OCI-LY7 (cell line): ENCODE measurements at regions not wholly inside any gene's neighbourhood (a gene's known extent, or its start where the extent isn't known, plus 50 kb on each side); places are given as distances from the start of the nearest gene placed in this dataset.

Source experiments
- BruUV-seq: library from RNA; stranded (reverse); fragments of 400-500 nt; replicated peaks from 2 replicates; lab custom pipeline; 2021; lab: Mats Ljungman, UMichigan
- CTCF ChIA-PET: fragments of 300-600 bp; sonication (Branson Sonifier 250); formaldehyde crosslinking; loops from one replicate; lab custom pipeline; 2022; ENCODE audit warnings: antibody characterized with exemption; ENCODE audit not compliant: unreplicated experiment; lab: Charles Lee
- POLR2A ChIA-PET: fragments of 300-600 bp; sonication (Branson Sonifier 250); formaldehyde crosslinking; loops from one replicate; lab custom pipeline; 2022; ENCODE audit warnings: antibody characterized with exemption; lab: Charles Lee
- DNase-seq: peaks from one replicate; pipeline ENCODE4 v3.0.0-alpha.2; 2015; ENCODE audit warnings: low spot score
- H2AFZ ChIP-seq: fragments of 200-600 bp; sonication (generic), shearing (Covaris generic); 2 replicates; pipeline ENCODE4 v1.6.1; 2014; ENCODE audit warnings: mild to moderate bottlenecking, antibody characterized with exemption, low read length, moderate library complexity
- H3K27ac ChIP-seq: fragments of 200-600 bp; sonication (generic); 2 replicates; pipeline ENCODE4 v1.5.1; 2014; ENCODE audit warnings: mixed run types, low read depth, mild to moderate bottlenecking, moderate library complexity, low read length, inconsistent platforms; ENCODE audit not compliant: poor library complexity, severe bottlenecking
- H3K36me3 ChIP-seq: fragments of 200-600 bp; sonication (generic); 2 replicates; pipeline ENCODE4 v1.6.1; 2014; ENCODE audit warnings: mild to moderate bottlenecking, antibody characterized with exemption, low read length, moderate library complexity, mixed read lengths; ENCODE audit not compliant: insufficient read depth
- H3K4me1 ChIP-seq: fragments of 200-600 bp; sonication (generic); 2 replicates; pipeline ENCODE4 v1.5.1; 2014; ENCODE audit warnings: mild to moderate bottlenecking, low read length; ENCODE audit not compliant: insufficient read depth, poor library complexity, severe bottlenecking
- H3K4me2 ChIP-seq: fragments of 200-600 bp; sonication (generic); 2 replicates; pipeline ENCODE4 v1.6.1; 2014; ENCODE audit warnings: mild to moderate bottlenecking, low read length
- H3K4me3 ChIP-seq: fragments of 200-600 bp; sonication (generic); 2 replicates; pipeline ENCODE4 v1.5.1; 2014; ENCODE audit warnings: mild to moderate bottlenecking, low read depth, low read length; ENCODE audit not compliant: poor library complexity, severe bottlenecking
- H3K79me2 ChIP-seq: fragments of 200-600 bp; sonication (generic); 2 replicates; pipeline ENCODE4 v1.6.1; 2016; ENCODE audit warnings: low read depth, mild to moderate bottlenecking, low read length, moderate library complexity, mixed read lengths; ENCODE audit not compliant: insufficient read depth
- H3K9me2 ChIP-seq: fragments of 200-600 bp; sonication (generic); 2 replicates; pipeline ENCODE4 v1.6.1; 2016; ENCODE audit warnings: mild to moderate bottlenecking, low read length, mixed read lengths; ENCODE audit not compliant: insufficient read depth
- H3K9me3 ChIP-seq: fragments of 200-600 bp; sonication (generic); 2 replicates; pipeline ENCODE4 v1.6.1; 2014; ENCODE audit warnings: mild to moderate bottlenecking, mixed run types, low read length, mixed read lengths
- H4K20me1 ChIP-seq: fragments of 200-600 bp; sonication (generic); 2 replicates; pipeline ENCODE4 v1.6.1; 2014; ENCODE audit warnings: mild to moderate bottlenecking, antibody characterized with exemption, low read length, moderate library complexity, mixed read lengths; ENCODE audit not compliant: insufficient read depth
- EZH2phosphoT487 ChIP-seq: fragments of 200-600 bp; sonication (generic); IDR thresholded peaks from 2 replicates; pipeline ENCODE4 v1.6.1; 2018; ENCODE audit warnings: low read depth, borderline replicate concordance, mild to moderate bottlenecking, mixed run types, antibody characterized with exemption, low read length, moderate library complexity, mixed read lengths
- intact Hi-C: fragments of 100-400 bp; cut with micrococcal nuclease; formaldehyde crosslinking; loops from one replicate; pipeline ENCODE4 v1.10.0; 2022; ENCODE audit not compliant: unreplicated experiment
- small RNA-seq: library from RNA; depleted of rRNA; stranded (forward); fragments of <200 nt; gene quantifications from one replicate; pipeline ENCODE3, GENCODE V24; 2014
- TF ChIP-seq, protein P1 (sequence below): fragments of 200-600 bp; sonication (generic); conservative IDR thresholded peaks from 2 replicates; pipeline ENCODE4 v1.5.1; 2014; ENCODE audit warnings: mild to moderate bottlenecking, antibody characterized with exemption, low read length, moderate library complexity, mixed read lengths

DNA sequence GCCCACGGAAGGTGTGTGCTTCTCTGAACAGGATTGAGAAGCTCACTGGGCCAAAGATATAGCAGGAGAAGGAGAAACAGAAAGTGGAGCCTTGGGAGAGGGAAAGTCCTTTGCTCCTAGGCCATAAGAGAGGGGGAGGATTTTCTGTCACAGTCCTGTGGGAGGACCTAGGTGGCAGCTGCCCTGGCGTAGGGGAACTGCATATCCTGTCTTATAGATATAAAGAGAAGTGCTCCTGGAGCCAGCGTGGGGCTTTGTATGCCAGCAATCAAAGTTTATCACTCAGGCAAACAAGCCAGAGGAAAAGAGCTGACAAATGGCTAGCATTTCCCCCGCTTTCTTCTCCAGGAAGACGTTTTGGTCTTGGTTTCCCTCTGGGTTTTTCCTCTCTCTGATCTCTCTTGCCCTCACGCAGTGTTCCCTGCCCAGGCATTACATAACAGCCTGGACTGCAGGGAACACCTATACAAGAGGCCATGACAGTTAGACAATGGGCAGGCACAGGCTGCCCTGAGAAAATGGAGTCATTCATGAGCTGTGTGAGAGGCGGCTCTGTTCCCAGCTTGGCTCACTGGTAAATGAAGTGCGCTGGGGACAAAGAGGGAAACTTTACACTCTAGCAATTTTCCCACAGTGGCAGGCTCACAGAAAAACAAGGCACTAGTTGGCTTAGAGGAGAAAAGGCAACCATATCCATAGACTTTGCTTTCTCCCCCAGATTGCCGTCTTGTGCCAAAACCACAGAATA, 52.5 kb upstream of the ZNF648 start:
- intact Hi-C loops = no loop called here
- no peaks in the 10 kb centered on the region for H3K9me2 ChIP-seq
- no peak overlapping the region for H3K27ac ChIP-seq
- TF ChIP-seq, protein P1, sequence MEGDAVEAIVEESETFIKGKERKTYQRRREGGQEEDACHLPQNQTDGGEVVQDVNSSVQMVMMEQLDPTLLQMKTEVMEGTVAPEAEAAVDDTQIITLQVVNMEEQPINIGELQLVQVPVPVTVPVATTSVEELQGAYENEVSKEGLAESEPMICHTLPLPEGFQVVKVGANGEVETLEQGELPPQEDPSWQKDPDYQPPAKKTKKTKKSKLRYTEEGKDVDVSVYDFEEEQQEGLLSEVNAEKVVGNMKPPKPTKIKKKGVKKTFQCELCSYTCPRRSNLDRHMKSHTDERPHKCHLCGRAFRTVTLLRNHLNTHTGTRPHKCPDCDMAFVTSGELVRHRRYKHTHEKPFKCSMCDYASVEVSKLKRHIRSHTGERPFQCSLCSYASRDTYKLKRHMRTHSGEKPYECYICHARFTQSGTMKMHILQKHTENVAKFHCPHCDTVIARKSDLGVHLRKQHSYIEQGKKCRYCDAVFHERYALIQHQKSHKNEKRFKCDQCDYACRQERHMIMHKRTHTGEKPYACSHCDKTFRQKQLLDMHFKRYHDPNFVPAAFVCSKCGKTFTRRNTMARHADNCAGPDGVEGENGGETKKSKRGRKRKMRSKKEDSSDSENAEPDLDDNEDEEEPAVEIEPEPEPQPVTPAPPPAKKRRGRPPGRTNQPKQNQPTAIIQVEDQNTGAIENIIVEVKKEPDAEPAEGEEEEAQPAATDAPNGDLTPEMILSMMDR = no peak
- TF ChIP-seq EZH2phosphoT487 = no peak
- H3K79me2 ChIP-seq = no peaks in the 10 kb centered on the region
- BruUV-seq = no TSS peak
- no peak overlapping the region for H2AFZ ChIP-seq
- no peak for DNase-seq
- H3K9me3 ChIP-seq = no peaks in the 10 kb centered on the region
- CTCF ChIA-PET = no interaction called here
- POLR2A ChIA-PET = no interaction called here
- no peak overlapping the region for H3K4me3 ChIP-seq
- no peaks in the 10 kb centered on the region for H3K4me1 ChIP-seq
- H3K4me2 ChIP-seq = no peak overlapping the region
- no peaks in the 10 kb centered on the region for H4K20me1 ChIP-seq
- H3K36me3 ChIP-seq = no peaks in the 10 kb centered on the region

DNA sequence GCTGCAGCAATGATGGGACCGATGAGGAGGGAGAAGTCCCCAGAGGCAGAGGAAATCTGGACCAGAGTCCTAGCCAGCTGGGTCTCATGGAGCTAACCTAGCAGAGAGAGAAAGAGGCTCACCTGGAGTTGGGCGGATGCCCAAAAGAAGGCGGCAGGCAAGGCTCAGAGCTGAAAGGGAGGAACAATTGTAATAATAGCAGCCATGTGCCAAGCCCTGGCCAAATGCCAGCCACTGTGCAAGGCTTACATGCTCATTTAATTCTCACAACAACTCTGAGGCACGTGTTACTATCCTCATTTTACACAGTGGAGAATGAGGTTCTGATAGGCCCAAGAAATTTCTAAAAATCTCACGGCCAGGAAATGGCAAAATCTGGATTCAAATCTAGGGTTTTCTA, 50.0 kb upstream of the ZNF648 start:
- H3K4me3 ChIP-seq = no peak overlapping the region
- intact Hi-C loops = no loop called here
- no peaks in the 10 kb centered on the region for H4K20me1 ChIP-seq
- no peak overlapping the region for H2AFZ ChIP-seq
- no peak for TF ChIP-seq EZH2phosphoT487
- TF ChIP-seq, protein P1 = no peak
- H3K36me3 ChIP-seq = no peaks in the 10 kb centered on the region
- H3K27ac ChIP-seq = no peak overlapping the region
- DNase-seq = no peak
- H3K9me2 ChIP-seq = no peaks in the 10 kb centered on the region
- no peaks in the 10 kb centered on the region for H3K9me3 ChIP-seq
- CTCF ChIA-PET = no interaction called here
- H3K4me1 ChIP-seq = no peaks in the 10 kb centered on the region
- no TSS peak for BruUV-seq
- no peak overlapping the region for H3K4me2 ChIP-seq
- no peaks in the 10 kb centered on the region for H3K79me2 ChIP-seq
- POLR2A ChIA-PET = no interaction called here

Small RNAs in the stretch of these regions (small RNA-seq; reads per million reads assigned to genes)
- 0.31 reads per million for gene RNU6-152P
